Effector memory CD4-positive, alpha-beta T cell (primary cell): ENCODE measurements at regions not wholly inside any gene's neighbourhood (a gene's known extent, or its start where the extent isn't known, plus 50 kb on each side); places are given as distances from the start of the nearest gene placed in this dataset.
"Not testable (repeated sequence)": the region's sequence is repeated elsewhere in the genome, so short reads cannot be mapped to it uniquely, and the experiment has no call there.

Experiments
- DNase-seq, 3 donors: peaks; one replicate each; pipeline ENCODE4 v3.0.0-alpha.2; 2020
- H3K27ac ChIP-seq: 2 replicates; pipeline ENCODE4 v1.7.0; 2013; ENCODE audit warnings: mild to moderate bottlenecking, low read length, moderate library complexity; ENCODE audit not compliant: insufficient read depth, poor library complexity, severe bottlenecking
- H3K27me3 ChIP-seq: replicated peaks from 2 replicates; pipeline ENCODE4 v1.7.0; 2013; ENCODE audit warnings: mild to moderate bottlenecking, low read length; ENCODE audit not compliant: insufficient read depth, control insufficient read depth, poor library complexity, severe bottlenecking
- H3K36me3 ChIP-seq: 2 replicates; pipeline ENCODE4 v1.7.0; 2013; ENCODE audit warnings: mild to moderate bottlenecking, low read length, moderate library complexity; ENCODE audit not compliant: control insufficient read depth, insufficient read depth
- H3K4me1 ChIP-seq: 2 replicates; pipeline ENCODE4 v1.7.0; 2013; ENCODE audit warnings: low read length, mild to moderate bottlenecking; ENCODE audit not compliant: control insufficient read depth, insufficient read depth, poor library complexity, severe bottlenecking
- H3K4me3 ChIP-seq: 2 replicates; pipeline ENCODE4 v1.7.0; 2013; ENCODE audit warnings: low read length, low read depth, mild to moderate bottlenecking; ENCODE audit not compliant: insufficient read depth, poor library complexity, severe bottlenecking
- H3K9me3 ChIP-seq: 2 replicates; pipeline ENCODE4 v1.7.0; 2013; ENCODE audit warnings: mild to moderate bottlenecking, low read length, moderate library complexity; ENCODE audit not compliant: control insufficient read depth

GRCh38 chr3:144023543-144023942 lies 51.9 kb downstream of the DIPK2A start:
- not testable (repeated sequence) for H3K9me3 ChIP-seq, H3K36me3 ChIP-seq, H3K4me3 ChIP-seq, H3K27ac ChIP-seq, DNase-seq, H3K4me1 ChIP-seq, H3K27me3 ChIP-seq

- Histone ChIP-seq H3K27ac (no peak overlapping the region), H3K4me3 (no peak overlapping the region), H3K9me3 (no peaks in the 10 kb centered on the region), H3K27me3 (no peaks in the 10 kb centered on the region), H3K4me1 (no peaks in the 10 kb centered on the region), H3K36me3 (no peaks in the 10 kb centered on the region)
- DNase-seq, result no peak
Measured at GRCh38 chr3:144028798-144029411, 57.3 kb downstream of the DIPK2A start.

- Histone ChIP-seq H3K36me3 (no peaks in the 10 kb centered on the region), H3K9me3 (no peaks in the 10 kb centered on the region), H3K4me1 (no peaks in the 10 kb centered on the region), H3K4me3 (no peak overlapping the region), H3K27ac (no peak overlapping the region), H3K27me3 (no peaks in the 10 kb centered on the region)
- no peak for DNase-seq
Measured at GRCh38 chr3:144029769-144030168, 58.1 kb downstream of the DIPK2A start.

GRCh38 chr3:144031938-144032337 lies 60.3 kb downstream of the DIPK2A start:
- Histone ChIP-seq H3K4me1 (no peaks in the 10 kb centered on the region), H3K27ac (no peak overlapping the region), H3K27me3 (no peaks in the 10 kb centered on the region), H3K36me3 (no peaks in the 10 kb centered on the region), H3K9me3 (no peaks in the 10 kb centered on the region), H3K4me3 (no peak overlapping the region)
- DNase-seq, result no peak

- no peaks in the 10 kb centered on the region for H3K27me3 ChIP-seq
- H3K9me3 ChIP-seq, result no peaks in the 10 kb centered on the region
- DNase-seq, result no peak
- no peak overlapping the region for H3K4me3 ChIP-seq
- no peak overlapping the region for H3K27ac ChIP-seq
- no peaks in the 10 kb centered on the region for H3K36me3 ChIP-seq
- no peaks in the 10 kb centered on the region for H3K4me1 ChIP-seq
Measured at GRCh38 chr3:144032531-144033239, 61.1 kb downstream of the DIPK2A start.

GRCh38 chr3:144033240-144033589 lies 61.6 kb downstream of the DIPK2A start:
- no peak for DNase-seq
- Histone ChIP-seq H3K4me3 (no peak overlapping the region), H3K27me3 (no peaks in the 10 kb centered on the region), H3K27ac (no peak overlapping the region), H3K9me3 (no peaks in the 10 kb centered on the region), H3K36me3 (no peaks in the 10 kb centered on the region), H3K4me1 (no peaks in the 10 kb centered on the region)

- Histone ChIP-seq H3K4me1 (no peaks in the 10 kb centered on the region), H3K9me3 (no peaks in the 10 kb centered on the region), H3K4me3 (no peak overlapping the region), H3K27me3 (no peaks in the 10 kb centered on the region), H3K36me3 (no peaks in the 10 kb centered on the region), H3K27ac (no peak overlapping the region)
- DNase-seq, result no peak
Measured at GRCh38 chr3:144033863-144034262, 62.2 kb downstream of the DIPK2A start.

- Histone ChIP-seq H3K27ac (no peak overlapping the region), H3K36me3 (no peaks in the 10 kb centered on the region), H3K4me3 (no peak overlapping the region), H3K27me3 (no peaks in the 10 kb centered on the region), H3K4me1 (no peaks in the 10 kb centered on the region), H3K9me3 (no peaks in the 10 kb centered on the region)
- DNase-seq, result no peak
Measured at GRCh38 chr3:144034715-144035290, 63.2 kb downstream of the DIPK2A start.

GRCh38 chr3:144036498-144036897 lies 64.9 kb downstream of the DIPK2A start:
- H3K4me3 ChIP-seq, result no peak overlapping the region
- no peaks in the 10 kb centered on the region for H3K27me3 ChIP-seq
- no peaks in the 10 kb centered on the region for H3K36me3 ChIP-seq
- no peaks in the 10 kb centered on the region for H3K9me3 ChIP-seq
- DNase-seq, result no peak
- H3K27ac ChIP-seq, result no peak overlapping the region
- H3K4me1 ChIP-seq, result no peaks in the 10 kb centered on the region

- no peak for DNase-seq
- Histone ChIP-seq H3K4me1 (no peaks in the 10 kb centered on the region), H3K27me3 (no peaks in the 10 kb centered on the region), H3K9me3 (no peaks in the 10 kb centered on the region), H3K36me3 (no peaks in the 10 kb centered on the region), H3K27ac (no peak overlapping the region), H3K4me3 (no peak overlapping the region)
Measured at GRCh38 chr3:144039661-144040060, 68.0 kb downstream of the DIPK2A start.
